Keratinocyte (primary cell): ENCODE measurements at regions not wholly inside any gene's neighbourhood (a gene's known extent, or its start where the extent isn't known, plus 50 kb on each side); places are given as distances from the start of the nearest gene placed in this dataset.

Experiments used
- EZH2 ChIP-seq: IDR thresholded peaks from one replicate; pipeline ENCODE4 v1.6.1; 2012; ENCODE audit warnings: inconsistent platforms, mild to moderate bottlenecking, low read length, moderate library complexity
- TF ChIP-seq, protein P1 (sequence below), 3 experiments: IDR thresholded peaks in 1 of 3; conservative IDR thresholded peaks in 1 of 3; optimal IDR thresholded peaks in 1 of 3; 2 replicates in 2 of 3; 3 replicates in 1 of 3; pipeline versions ENCODE3 to v1.5.1; 2011; ENCODE audit warnings: low read length in 3 of 3, mild to moderate bottlenecking in 3 of 3, moderate library complexity in 2 of 3, control low read depth in 1 of 3, inconsistent platforms in 1 of 3; ENCODE audit not compliant: insufficient read depth in 2 of 3; ENCODE audit errors: extremely low read depth in 1 of 3

GRCh38 chr2:125243074-125243473, 1218.0 kb downstream of the CNTNAP5 start:
- TF ChIP-seq EZH2, result no peak
- TF ChIP-seq, protein P1, sequence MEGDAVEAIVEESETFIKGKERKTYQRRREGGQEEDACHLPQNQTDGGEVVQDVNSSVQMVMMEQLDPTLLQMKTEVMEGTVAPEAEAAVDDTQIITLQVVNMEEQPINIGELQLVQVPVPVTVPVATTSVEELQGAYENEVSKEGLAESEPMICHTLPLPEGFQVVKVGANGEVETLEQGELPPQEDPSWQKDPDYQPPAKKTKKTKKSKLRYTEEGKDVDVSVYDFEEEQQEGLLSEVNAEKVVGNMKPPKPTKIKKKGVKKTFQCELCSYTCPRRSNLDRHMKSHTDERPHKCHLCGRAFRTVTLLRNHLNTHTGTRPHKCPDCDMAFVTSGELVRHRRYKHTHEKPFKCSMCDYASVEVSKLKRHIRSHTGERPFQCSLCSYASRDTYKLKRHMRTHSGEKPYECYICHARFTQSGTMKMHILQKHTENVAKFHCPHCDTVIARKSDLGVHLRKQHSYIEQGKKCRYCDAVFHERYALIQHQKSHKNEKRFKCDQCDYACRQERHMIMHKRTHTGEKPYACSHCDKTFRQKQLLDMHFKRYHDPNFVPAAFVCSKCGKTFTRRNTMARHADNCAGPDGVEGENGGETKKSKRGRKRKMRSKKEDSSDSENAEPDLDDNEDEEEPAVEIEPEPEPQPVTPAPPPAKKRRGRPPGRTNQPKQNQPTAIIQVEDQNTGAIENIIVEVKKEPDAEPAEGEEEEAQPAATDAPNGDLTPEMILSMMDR (optimal IDR thresholded peaks at IDR 0.05 in 1 of 3, IDR thresholded peaks at IDR 0.05 in 1 of 3, conservative IDR thresholded peaks at IDR 0.05 in 1 of 3; ENCODE audit: extremely low read depth in 1 of 3, insufficient read depth in 2 of 3, low read length in 3 of 3), result no peak
